DMS153 (cell line): ENCODE measurements at regions not wholly inside any gene's neighbourhood (a gene's known extent, or its start where the extent isn't known, plus 50 kb on each side); places are given as distances from the start of the nearest gene placed in this dataset.
"Not testable (repeated sequence)": the region's sequence is repeated elsewhere in the genome, so short reads cannot be mapped to it uniquely, and the experiment has no call there.

Source experiments
- DNase-seq: peaks from one replicate; lab custom pipeline; 2025; lab: John Stamatoyannopoulos, UW

GRCh38 chr9:74094037-74094436 is 403.1 kb upstream of the RORB start:
- not testable (repeated sequence) for DNase-seq

GRCh38 chr9:74094766-74095165 is 402.4 kb upstream of the RORB start:
- no peak for DNase-seq

GRCh38 chr9:74095925-74096324 is 401.2 kb upstream of the RORB start:
- no peak for DNase-seq

- no peak for DNase-seq
These were observed 400.7 kb upstream of the RORB start for GRCh38 chr9:74096420-74096819.

- no peak for DNase-seq
These were observed 397.1 kb upstream of the RORB start for GRCh38 chr9:74100042-74100441.

GRCh38 chr9:74102148-74102547 is 395.0 kb upstream of the RORB start:
- not testable (repeated sequence) for DNase-seq

- DNase-seq, result no peak
These were observed 394.4 kb upstream of the RORB start for GRCh38 chr9:74102702-74103101.

- DNase-seq, result no peak
These were observed 389.4 kb upstream of the RORB start for GRCh38 chr9:74107692-74108091.

GRCh38 chr9:74115976-74116375 is 381.2 kb upstream of the RORB start:
- DNase-seq, result no peak

GRCh38 chr9:74117151-74117550 is 380.0 kb upstream of the RORB start:
- no peak for DNase-seq

GRCh38 chr9:74117731-74118130 is 379.4 kb upstream of the RORB start:
- DNase-seq, result no peak

- no peak for DNase-seq
These were observed 377.1 kb upstream of the RORB start for GRCh38 chr9:74120061-74120460.

- no peak for DNase-seq
These were observed 376.7 kb upstream of the RORB start for GRCh38 chr9:74120470-74120869.

- no peak for DNase-seq
These were observed 374.9 kb upstream of the RORB start for GRCh38 chr9:74122216-74122615.

- no peak for DNase-seq
These were observed 374.5 kb upstream of the RORB start for GRCh38 chr9:74122661-74123060.

- DNase-seq, result no peak
These were observed 371.2 kb upstream of the RORB start for GRCh38 chr9:74125941-74126340.

GRCh38 chr9:74132986-74133385 is 364.1 kb upstream of the RORB start:
- DNase-seq, result no peak

- DNase-seq, result no peak
These were observed 363.2 kb upstream of the RORB start for GRCh38 chr9:74133921-74134320.

- peak; percentile 38 for DNase-seq
These were observed 359.0 kb upstream of the RORB start for GRCh38 chr9:74138182-74138581.

GRCh38 chr9:74140141-74140540 is 357.0 kb upstream of the RORB start:
- no peak for DNase-seq

- no peak for DNase-seq
These were observed 349.2 kb upstream of the RORB start for GRCh38 chr9:74147906-74148305.

- DNase-seq, result no peak
These were observed 324.3 kb upstream of the RORB start for GRCh38 chr9:74172874-74173273.

GRCh38 chr9:74173284-74173683 is 323.9 kb upstream of the RORB start:
- no peak for DNase-seq

GRCh38 chr9:74197771-74198170 is 299.4 kb upstream of the RORB start:
- not testable (repeated sequence) for DNase-seq

GRCh38 chr9:74205056-74205455 is 292.1 kb upstream of the RORB start:
- DNase-seq, result no peak
